Fibroblast of skin of left biceps (primary cell): ENCODE measurements at regions not wholly inside any gene's neighbourhood (a gene's known extent, or its start where the extent isn't known, plus 50 kb on each side); places are given as distances from the start of the nearest gene placed in this dataset.

Source experiments
- DNase-seq, 2 experiments: peaks; one replicate each; pipeline ENCODE4 v3.0.0-alpha.2; 2013; ENCODE audit warnings: low read depth in 2 of 2

- DNase-seq: no peak
Measured at GRCh38 chr3:124491098-124491497, 239.2 kb upstream of the UMPS start.

GRCh38 chr3:124491875-124492274 is 238.4 kb upstream of the UMPS start:
- DNase-seq: no peak

- peak in 1 of 2 experiments; percentile 3 for DNase-seq
Measured at GRCh38 chr3:124492824-124493223, 237.4 kb upstream of the UMPS start.

- DNase-seq: no peak
Measured at GRCh38 chr3:124496061-124496460, 234.2 kb upstream of the UMPS start.

- no peak for DNase-seq
Measured at GRCh38 chr3:124497487-124497886, 232.8 kb upstream of the UMPS start.

GRCh38 chr3:124498891-124499290 is 231.4 kb upstream of the UMPS start:
- DNase-seq: no peak

GRCh38 chr3:124504332-124505059 is 225.8 kb upstream of the UMPS start:
- DNase-seq: peak; percentile 27 to 33

GRCh38 chr3:124509884-124510283 is 220.4 kb upstream of the UMPS start:
- DNase-seq: no peak

GRCh38 chr3:124510290-124510689 is 220.0 kb upstream of the UMPS start:
- DNase-seq: peak in 1 of 2 experiments; percentile 12

- DNase-seq: no peak
Measured at GRCh38 chr3:124512881-124513609, 217.2 kb upstream of the UMPS start.

GRCh38 chr3:124513610-124513997 is 216.6 kb upstream of the UMPS start:
- DNase-seq: no peak

- no peak for DNase-seq
Measured at GRCh38 chr3:124514683-124515082, 215.6 kb upstream of the UMPS start.

GRCh38 chr3:124516333-124516732 is 213.9 kb upstream of the UMPS start:
- DNase-seq: no peak

- no peak for DNase-seq
Measured at GRCh38 chr3:124517306-124517705, 212.9 kb upstream of the UMPS start.

GRCh38 chr3:124518350-124518749 is 211.9 kb upstream of the UMPS start:
- DNase-seq: no peak

GRCh38 chr3:124519591-124520194 is 210.6 kb upstream of the UMPS start:
- DNase-seq: no peak

GRCh38 chr3:124520970-124521369 is 209.3 kb upstream of the UMPS start:
- no peak for DNase-seq

GRCh38 chr3:124522082-124522625 is 208.1 kb upstream of the UMPS start:
- no peak for DNase-seq

- DNase-seq: no peak
Measured at GRCh38 chr3:124526601-124527000, 203.7 kb upstream of the UMPS start.

- no peak for DNase-seq
Measured at GRCh38 chr3:124529826-124530571, 200.3 kb upstream of the UMPS start.

GRCh38 chr3:124530916-124531315 is 199.3 kb upstream of the UMPS start:
- no peak for DNase-seq

GRCh38 chr3:124532071-124532470 is 198.2 kb upstream of the UMPS start:
- DNase-seq: peak; percentile 5 to 12
